ENCODE measurements at regions not wholly inside any gene's neighbourhood (a gene's known extent, or its start where the extent isn't known, plus 50 kb on each side); places are given as distances from the start of the nearest gene placed in this dataset.
"Not testable (repeated sequence)": the region's sequence is repeated elsewhere in the genome, so short reads cannot be mapped to it uniquely, and the experiment has no call there.

DNA sequence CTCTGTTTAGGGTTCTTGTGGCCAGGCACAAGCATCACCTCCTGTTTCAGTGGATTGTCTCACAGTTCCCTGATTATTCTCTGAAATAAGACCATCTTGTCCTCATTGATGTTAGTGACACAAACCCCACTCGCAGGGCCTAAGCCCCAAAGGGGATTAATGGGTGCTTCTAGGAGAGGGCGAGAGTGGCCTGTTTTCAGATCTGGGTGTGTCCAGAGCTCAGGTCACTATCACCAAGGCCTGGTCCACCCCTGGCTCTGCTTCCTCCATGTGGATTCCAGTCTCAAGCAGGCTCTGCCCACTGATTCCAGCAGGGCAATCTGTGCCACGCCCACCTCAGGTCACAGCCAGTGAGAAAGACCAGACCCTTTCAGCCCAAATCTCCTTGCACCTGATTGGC lies 361.9 kb downstream of the ADGRD1 start:
- no peaks in the 10 kb centered on the region for H3K9me3 ChIP-seq
- H3K4me3 ChIP-seq: no peak overlapping the region
- TF ChIP-seq, protein P1, sequence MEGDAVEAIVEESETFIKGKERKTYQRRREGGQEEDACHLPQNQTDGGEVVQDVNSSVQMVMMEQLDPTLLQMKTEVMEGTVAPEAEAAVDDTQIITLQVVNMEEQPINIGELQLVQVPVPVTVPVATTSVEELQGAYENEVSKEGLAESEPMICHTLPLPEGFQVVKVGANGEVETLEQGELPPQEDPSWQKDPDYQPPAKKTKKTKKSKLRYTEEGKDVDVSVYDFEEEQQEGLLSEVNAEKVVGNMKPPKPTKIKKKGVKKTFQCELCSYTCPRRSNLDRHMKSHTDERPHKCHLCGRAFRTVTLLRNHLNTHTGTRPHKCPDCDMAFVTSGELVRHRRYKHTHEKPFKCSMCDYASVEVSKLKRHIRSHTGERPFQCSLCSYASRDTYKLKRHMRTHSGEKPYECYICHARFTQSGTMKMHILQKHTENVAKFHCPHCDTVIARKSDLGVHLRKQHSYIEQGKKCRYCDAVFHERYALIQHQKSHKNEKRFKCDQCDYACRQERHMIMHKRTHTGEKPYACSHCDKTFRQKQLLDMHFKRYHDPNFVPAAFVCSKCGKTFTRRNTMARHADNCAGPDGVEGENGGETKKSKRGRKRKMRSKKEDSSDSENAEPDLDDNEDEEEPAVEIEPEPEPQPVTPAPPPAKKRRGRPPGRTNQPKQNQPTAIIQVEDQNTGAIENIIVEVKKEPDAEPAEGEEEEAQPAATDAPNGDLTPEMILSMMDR (IDR thresholded peaks at IDR 0.05): no peak
- H3K27me3 ChIP-seq (replicated peaks; ENCODE audit: insufficient read depth): no peaks in the 10 kb centered on the region
- H3K4me1 ChIP-seq (ENCODE audit: control insufficient read depth in 1 of 2, low read depth in 2 of 2): no peaks in the 10 kb centered on the region
- no peaks in the 10 kb centered on the region for H3K36me3 ChIP-seq
- ATAC-seq (ENCODE audit: insufficient number of reproducible peaks, low FRiP score, low read depth) (no peak), DNase-seq (ENCODE audit: low spot score) (no peak)
- H3K27ac ChIP-seq: no peak overlapping the region

DNA sequence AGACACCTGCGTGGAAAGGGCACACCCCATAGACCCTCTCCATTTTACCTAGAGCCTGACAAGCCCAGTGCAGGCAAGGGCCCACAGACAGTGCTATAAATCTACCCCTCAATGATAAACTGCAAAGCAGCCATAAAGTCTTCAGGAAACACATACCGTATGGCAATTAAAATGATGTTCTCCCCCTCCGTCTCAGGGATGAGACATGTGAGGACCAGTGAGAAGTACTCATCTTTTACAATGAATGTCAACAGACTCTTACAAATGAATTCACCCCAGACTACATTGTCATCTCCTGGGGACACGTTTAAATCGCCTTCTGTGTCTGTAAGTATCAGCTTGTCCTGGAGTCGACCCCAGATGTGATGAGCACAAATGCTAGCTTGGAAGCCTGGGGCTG lies 362.7 kb downstream of the ADGRD1 start:
- Histone ChIP-seq H3K27ac (no peak overlapping the region), H3K36me3 (no peaks in the 10 kb centered on the region), H3K4me1 (ENCODE audit: control insufficient read depth in 1 of 2, low read depth in 2 of 2) (no peaks in the 10 kb centered on the region), H3K27me3 (replicated peaks; ENCODE audit: insufficient read depth) (no peaks in the 10 kb centered on the region), H3K9me3 (no peaks in the 10 kb centered on the region), H3K4me3 (no peak overlapping the region)
- TF ChIP-seq, protein P1 (IDR thresholded peaks at IDR 0.05): no peak
- DNase-seq (ENCODE audit: low spot score) (no peak), ATAC-seq (ENCODE audit: insufficient number of reproducible peaks, low FRiP score, low read depth) (no peak)

DNA sequence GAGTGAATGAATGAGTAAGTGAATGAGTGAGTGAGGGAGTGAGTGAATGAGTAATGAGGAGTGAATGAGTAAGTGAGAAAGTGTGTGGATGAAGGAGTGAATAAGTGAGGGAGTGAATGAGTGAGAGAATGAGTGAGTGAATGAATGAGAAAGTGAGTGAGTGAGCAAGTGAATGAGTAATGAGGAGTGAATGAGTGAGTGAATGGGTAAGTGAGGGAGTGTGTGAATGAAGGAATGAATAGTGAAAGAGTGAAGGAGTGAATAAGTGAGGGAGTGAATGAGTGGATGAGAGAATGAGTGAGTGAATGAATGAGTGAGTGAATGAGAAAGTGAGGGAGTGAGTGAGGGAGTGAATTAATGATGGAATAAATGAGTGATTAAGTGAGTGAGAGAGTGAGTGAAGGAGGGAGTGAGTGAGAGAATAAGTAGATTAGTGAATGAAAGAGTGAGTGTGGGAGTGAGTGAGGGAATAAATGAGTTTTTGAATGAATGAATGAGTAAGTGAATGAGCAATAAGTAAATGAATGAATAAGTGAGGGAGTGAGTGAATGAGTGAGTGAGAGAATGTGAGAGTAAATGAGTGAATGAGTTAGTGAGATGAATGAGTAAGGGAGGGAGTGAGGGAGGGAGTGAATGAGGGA lies 364.5 kb downstream of the ADGRD1 start:
- DNase-seq (ENCODE audit: low spot score) (no peak), ATAC-seq (ENCODE audit: insufficient number of reproducible peaks, low FRiP score, low read depth) (no peak)
- Histone ChIP-seq H3K4me1 (ENCODE audit: control insufficient read depth in 1 of 2, low read depth in 2 of 2) (no peaks in the 10 kb centered on the region), H3K36me3 (no peaks in the 10 kb centered on the region), H3K27me3 (replicated peaks; ENCODE audit: insufficient read depth) (no peaks in the 10 kb centered on the region), H3K27ac (no peak overlapping the region), H3K4me3 (no peak overlapping the region), H3K9me3 (no peaks in the 10 kb centered on the region)
- TF ChIP-seq, protein P1 (IDR thresholded peaks at IDR 0.05): no peak

DNA sequence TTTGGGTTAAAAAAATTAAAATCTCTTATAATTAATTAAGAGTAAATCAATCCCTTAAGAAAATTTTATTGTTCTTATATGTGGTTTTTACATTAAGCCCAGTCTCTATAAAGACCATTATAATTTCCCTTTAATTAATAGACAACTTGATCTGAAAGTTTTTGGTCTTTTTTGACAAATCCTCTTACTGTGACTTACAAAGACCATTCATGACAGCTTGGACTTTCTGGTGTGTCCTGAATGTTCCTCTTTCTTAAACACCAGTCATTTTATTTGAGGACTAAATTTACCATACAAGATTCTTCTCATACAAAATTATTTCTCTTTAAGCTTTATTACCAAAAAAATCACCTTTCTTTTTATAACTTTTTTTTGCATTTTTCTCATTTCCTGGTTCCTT lies 368.3 kb downstream of the ADGRD1 start:
- no peaks in the 10 kb centered on the region for H3K36me3 ChIP-seq
- TF ChIP-seq, protein P1 (IDR thresholded peaks at IDR 0.05): no peak
- H3K9me3 ChIP-seq: no peaks in the 10 kb centered on the region
- no peak overlapping the region for H3K27ac ChIP-seq
- DNase-seq (ENCODE audit: low spot score) (no peak), ATAC-seq (ENCODE audit: insufficient number of reproducible peaks, low FRiP score, low read depth) (no peak)
- H3K4me1 ChIP-seq (ENCODE audit: control insufficient read depth in 1 of 2, low read depth in 2 of 2): no peaks in the 10 kb centered on the region
- H3K27me3 ChIP-seq (replicated peaks; ENCODE audit: insufficient read depth): no peaks in the 10 kb centered on the region
- H3K4me3 ChIP-seq: no peak overlapping the region

DNA sequence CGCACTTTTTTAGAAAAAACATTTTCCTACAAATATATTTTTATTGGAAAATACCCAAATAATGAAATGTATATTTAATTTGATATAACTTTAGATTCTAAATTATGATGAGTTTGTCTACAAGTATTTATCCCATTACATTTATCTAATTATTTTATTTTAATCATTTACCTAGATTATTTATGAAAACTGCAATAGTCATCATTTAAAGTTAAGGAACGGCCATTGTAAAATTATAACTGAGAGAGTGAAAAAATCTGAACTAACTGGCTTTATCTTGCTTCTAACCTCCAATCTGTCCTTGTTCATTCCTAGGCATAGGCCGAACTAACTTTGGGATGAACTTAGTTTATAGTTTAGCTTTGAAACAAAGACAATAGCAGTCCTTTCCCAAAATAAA lies 368.8 kb downstream of the ADGRD1 start:
- not testable (repeated sequence) for H3K4me3 ChIP-seq; ATAC-seq (ENCODE audit: insufficient number of reproducible peaks, low FRiP score, low read depth)

DNA sequence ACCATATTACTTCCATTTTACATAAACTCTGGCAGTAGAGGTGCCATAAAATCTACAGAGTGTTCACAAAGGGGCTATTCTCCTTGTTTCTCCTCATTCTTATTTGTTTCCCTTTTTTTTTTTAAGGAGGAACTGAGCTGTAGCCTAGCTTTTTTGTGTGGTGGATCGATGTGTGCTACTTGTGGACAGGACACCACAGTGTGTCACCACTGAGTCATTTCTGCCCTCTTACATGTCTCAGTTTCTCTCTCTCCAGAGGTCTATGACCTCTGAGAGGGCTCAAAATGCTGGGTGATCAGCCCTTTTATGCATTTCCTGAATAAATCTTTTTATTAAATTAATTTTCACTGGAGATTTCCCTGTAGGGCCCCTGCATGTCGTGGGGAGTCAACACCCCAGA lies 370.2 kb downstream of the ADGRD1 start:
- TF ChIP-seq, protein P1 (IDR thresholded peaks at IDR 0.05): no peak
- no peak overlapping the region for H3K4me3 ChIP-seq
- H3K36me3 ChIP-seq: no peaks in the 10 kb centered on the region
- no peaks in the 10 kb centered on the region for H3K27me3 ChIP-seq (replicated peaks; ENCODE audit: insufficient read depth)
- DNase-seq (ENCODE audit: low spot score) (no peak), ATAC-seq (ENCODE audit: insufficient number of reproducible peaks, low FRiP score, low read depth) (no peak)
- H3K4me1 ChIP-seq (ENCODE audit: control insufficient read depth in 1 of 2, low read depth in 2 of 2): no peaks in the 10 kb centered on the region
- no peaks in the 10 kb centered on the region for H3K9me3 ChIP-seq
- H3K27ac ChIP-seq: no peak overlapping the region

More for the DNA sequence above, 368.8 kb downstream of the ADGRD1 start:
- not testable (repeated sequence) for H3K4me1 ChIP-seq (ENCODE audit: control insufficient read depth in 1 of 2, low read depth in 2 of 2); DNase-seq (ENCODE audit: low spot score); H3K9me3 ChIP-seq; H3K36me3 ChIP-seq; H3K27me3 ChIP-seq (replicated peaks; ENCODE audit: insufficient read depth); H3K27ac ChIP-seq

Data from thoracic aorta (tissue), 2 donors.